H9 (cell line): ENCODE measurements at regions not wholly inside any gene's neighbourhood (a gene's known extent, or its start where the extent isn't known, plus 50 kb on each side); places are given as distances from the start of the nearest gene placed in this dataset.
"Not testable (repeated sequence)": the region's sequence is repeated elsewhere in the genome, so short reads cannot be mapped to it uniquely, and the experiment has no call there.

ENCODE experiments used
- DNase-seq: peaks from one replicate; pipeline ENCODE4 v3.0.0-alpha.2; 2017
- H2AFZ ChIP-seq: one replicate; pipeline ENCODE4 v1.6.1; 2013; ENCODE audit warnings: mild to moderate bottlenecking, low read length, control low read depth, moderate library complexity
- H2AK5ac ChIP-seq: 2 replicates; pipeline ENCODE4 v1.6.1; 2013; ENCODE audit warnings: low read length, control low read depth, mixed read lengths; ENCODE audit not compliant: insufficient read length
- H2BK120ac ChIP-seq: one replicate; pipeline ENCODE4 v1.6.1; 2013; ENCODE audit warnings: low read depth, mild to moderate bottlenecking, low read length, control low read depth, inconsistent platforms; ENCODE audit not compliant: poor library complexity, severe bottlenecking
- H2BK12ac ChIP-seq: 2 replicates; pipeline ENCODE4 v1.6.1; 2013; ENCODE audit warnings: low read length, control low read depth, mixed read lengths, low read depth; ENCODE audit not compliant: insufficient read length
- H2BK15ac ChIP-seq: 2 replicates; pipeline ENCODE4 v1.6.1; 2013; ENCODE audit warnings: low read depth, low read length, control low read depth
- H2BK20ac ChIP-seq: one replicate; pipeline ENCODE4 v1.6.1; 2013; ENCODE audit warnings: low read depth, mild to moderate bottlenecking, low read length, control low read depth, inconsistent platforms; ENCODE audit not compliant: poor library complexity, severe bottlenecking
- H2BK5ac ChIP-seq: 2 replicates; pipeline ENCODE4 v1.6.1; 2013; ENCODE audit warnings: low read length, control low read depth, mixed read lengths; ENCODE audit not compliant: insufficient read length
- H3K14ac ChIP-seq: 2 replicates; pipeline ENCODE4 v1.6.1; 2013; ENCODE audit warnings: low read length, control low read depth; ENCODE audit not compliant: insufficient read depth
- H3K18ac ChIP-seq: 2 replicates; pipeline ENCODE4 v1.6.1; 2013; ENCODE audit warnings: low read depth, mild to moderate bottlenecking, mixed read lengths, low read length, control low read depth; ENCODE audit not compliant: insufficient read length
- H3K23ac ChIP-seq: 2 replicates; pipeline ENCODE4 v1.6.1; 2013; ENCODE audit warnings: low read length, control low read depth, mixed read lengths, low read depth; ENCODE audit not compliant: insufficient read length
- H3K23me2 ChIP-seq: 2 replicates; pipeline ENCODE4 v1.6.1; 2013; ENCODE audit warnings: low read depth, mild to moderate bottlenecking, mixed read lengths, low read length, control low read depth; ENCODE audit not compliant: insufficient read length, poor library complexity, severe bottlenecking
- H3K27ac ChIP-seq: 2 replicates; pipeline ENCODE4 v1.5.1; 2013; ENCODE audit warnings: low read length, control low read depth, mixed read lengths, low read depth; ENCODE audit not compliant: insufficient read length
- H3K27me3 ChIP-seq: 2 replicates; pipeline ENCODE4 v1.6.1; 2013; ENCODE audit warnings: low read length, control low read depth, inconsistent platforms; ENCODE audit not compliant: insufficient read depth
- H3K4ac ChIP-seq: 2 replicates; pipeline ENCODE4 v1.6.1; 2013; ENCODE audit warnings: low read depth, mild to moderate bottlenecking, control low read depth, inconsistent platforms, low read length, moderate library complexity
- H3K4me1 ChIP-seq: 2 replicates; pipeline ENCODE4 v1.6.1; 2013; ENCODE audit warnings: low read length, control low read depth, inconsistent platforms; ENCODE audit not compliant: insufficient read depth
- H3K4me2 ChIP-seq: 2 replicates; pipeline ENCODE4 v1.6.1; 2013; ENCODE audit warnings: low read length, control low read depth, mixed read lengths; ENCODE audit not compliant: insufficient read length, insufficient read depth
- H3K56ac ChIP-seq: 2 replicates; pipeline ENCODE4 v1.6.1; 2013; ENCODE audit warnings: low read depth, mild to moderate bottlenecking, mixed read lengths, low read length, control low read depth; ENCODE audit not compliant: insufficient read length
- H3K79me1 ChIP-seq: 2 replicates; pipeline ENCODE4 v1.6.1; 2013; ENCODE audit warnings: low read depth, mild to moderate bottlenecking, moderate library complexity, low read length, control low read depth, inconsistent platforms; ENCODE audit not compliant: insufficient read depth, poor library complexity, severe bottlenecking
- H3K79me2 ChIP-seq: 2 replicates; pipeline ENCODE4 v1.6.1; 2013; ENCODE audit warnings: low read length, control low read depth, inconsistent platforms; ENCODE audit not compliant: insufficient read depth
- H3K9ac ChIP-seq: 2 replicates; pipeline ENCODE4 v1.6.1; 2013; ENCODE audit warnings: low read length, control low read depth, mixed read lengths; ENCODE audit not compliant: insufficient read length; ENCODE audit errors: extremely low read depth
- H3K9me3 ChIP-seq: one replicate; pipeline ENCODE4 v1.6.1; 2013; ENCODE audit warnings: low read depth, low read length, inconsistent platforms; ENCODE audit not compliant: control insufficient read depth
- H3T11ph ChIP-seq: one replicate; pipeline ENCODE4 v1.6.1; 2013; ENCODE audit warnings: mild to moderate bottlenecking, low read length, control low read depth, inconsistent platforms
- H4K20me1 ChIP-seq: one replicate; pipeline ENCODE4 v1.6.1; 2013; ENCODE audit not compliant: control insufficient read depth, insufficient read length, insufficient read depth
- H4K5ac ChIP-seq: 2 replicates; pipeline ENCODE4 v1.6.1; 2013; ENCODE audit warnings: low read depth, mild to moderate bottlenecking, mixed read lengths, low read length, control low read depth; ENCODE audit not compliant: insufficient read length
- H4K8ac ChIP-seq: replicated peaks from 2 replicates; pipeline ENCODE4 v1.6.1; 2013; ENCODE audit warnings: low read length, control low read depth, mixed read lengths, low read depth; ENCODE audit not compliant: insufficient read length
- H4K91ac ChIP-seq: 2 replicates; pipeline ENCODE4 v1.6.1; 2013; ENCODE audit warnings: low read depth, mild to moderate bottlenecking, moderate library complexity, mixed read lengths, low read length, control low read depth; ENCODE audit not compliant: insufficient read length
- H3K27ac Mint-ChIP-seq, 3 experiments: 2 replicates in 2 of 3; 3 replicates in 1 of 3; pipeline ENCODE4 v1.8.0; 2020 to 2021; ENCODE audit warnings: mixed read lengths in 3 of 3, mild to moderate bottlenecking in 1 of 3, moderate library complexity in 1 of 3
- H3K27me3 Mint-ChIP-seq: 2 replicates; pipeline ENCODE4 v1.8.0; 2021; ENCODE audit warnings: low read depth, mild to moderate bottlenecking, moderate library complexity, mixed read lengths
- H3K36me3 Mint-ChIP-seq, 3 experiments: 2 replicates in 2 of 3; 3 replicates in 1 of 3; pipeline ENCODE4 v1.8.0; 2020 to 2021; ENCODE audit warnings: low read depth in 3 of 3, mixed read lengths in 3 of 3; ENCODE audit not compliant: insufficient read depth in 1 of 3
- H3K4me1 Mint-ChIP-seq, 2 experiments: 2 replicates each; pipeline ENCODE4 v1.8.0; 2020; ENCODE audit warnings: mixed read lengths in 2 of 2
- H3K4me3 Mint-ChIP-seq, 2 experiments: 2 replicates in 1 of 2; 3 replicates in 1 of 2; pipeline ENCODE4 v1.8.0; 2020 to 2021; ENCODE audit warnings: mild to moderate bottlenecking in 2 of 2, mixed read lengths in 2 of 2, moderate library complexity in 1 of 2
- H3K9me3 Mint-ChIP-seq, 2 experiments: 2 replicates in 1 of 2; 3 replicates in 1 of 2; pipeline ENCODE4 v1.8.0; 2020; ENCODE audit warnings: mild to moderate bottlenecking in 2 of 2, mixed read lengths in 2 of 2, moderate library complexity in 1 of 2
- WGBS: extraction: QIAGEN DNeasy Blood & Tissue Kit; methylation state at CpG from one replicate; pipeline ENCODE4 v1.1.7; 2013; ENCODE audit warnings: missing lambda C conversion rate, low lambda C conversion rate, mixed read lengths; ENCODE audit not compliant: insufficient read length; ENCODE audit errors: extremely low coverage; 5-methylcytosine and 5-hydroxymethylcytosine counted together
- TF ChIP-seq, protein P1 (sequence below): fragments of 200-600 bp; sonication (generic); conservative IDR thresholded peaks from 3 replicates; pipeline ENCODE4 v1.8.0; 2021; ENCODE audit warnings: antibody characterized with exemption, mild to moderate bottlenecking

DNA sequence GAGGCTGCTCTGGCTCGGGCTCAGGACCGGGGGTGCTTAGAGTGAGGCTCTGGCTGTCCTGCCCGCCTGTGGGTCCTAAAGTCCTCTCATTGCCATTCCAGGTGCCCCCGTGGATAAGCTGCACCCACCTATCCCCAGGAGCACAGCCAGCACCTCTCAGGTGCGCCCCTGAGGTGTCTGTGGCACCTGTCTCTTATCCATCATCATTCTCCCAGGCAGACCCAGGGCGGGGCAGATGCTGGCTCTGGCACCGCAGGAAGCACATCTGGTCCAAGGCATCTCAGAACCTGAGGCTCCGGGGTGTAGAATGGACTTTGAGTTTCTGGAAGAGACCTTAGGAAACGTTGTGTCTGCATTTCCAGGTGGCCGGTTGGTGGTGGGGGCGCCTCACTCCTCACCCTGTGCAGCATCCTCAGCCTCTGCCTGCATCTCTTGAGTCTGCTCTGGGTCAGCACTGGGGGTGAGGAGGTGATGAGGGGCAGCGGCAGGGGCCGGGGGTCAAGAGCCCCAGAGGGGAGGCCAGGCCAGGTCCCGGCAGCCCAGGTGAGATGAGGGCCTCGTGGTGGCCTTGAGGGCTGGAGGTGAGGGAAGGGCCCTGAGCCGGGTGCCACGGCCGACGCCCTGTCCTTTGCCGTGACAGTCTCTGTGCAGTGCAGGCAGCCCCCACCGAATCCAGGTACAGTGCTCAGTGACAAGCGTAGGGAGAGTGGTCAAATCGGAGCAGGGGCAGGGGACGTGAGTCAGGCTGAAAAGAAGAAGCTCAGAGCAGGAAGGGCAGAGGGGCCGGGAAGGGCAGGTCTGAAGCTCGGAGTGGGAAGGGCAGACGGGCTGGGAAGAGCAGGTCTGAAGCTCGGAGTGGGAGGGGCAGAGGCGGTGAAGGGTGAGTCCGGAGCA lies 173.5 kb downstream of the NPIPB11 start:
- H2BK120ac ChIP-seq: no peak overlapping the region
- no peaks in the 10 kb centered on the region for H3K79me2 ChIP-seq
- Mint-ChIP-seq H3K9me3 (peaks cover 2 to 4% of the 10 kb centered on the region in 2 experiments; a peak in 3 of 5 replicates), H3K4me1 (peaks cover 2 to 13% of the 10 kb centered on the region in 2 experiments; a peak in 3 of 4 replicates), H3K27ac (peak overlapping the region in 1 of 3 experiments; percentile 70; a peak in 1 of 7 replicates), H3K36me3 (no peaks in the 10 kb centered on the region; a peak in 1 of 7 replicates), H3K27me3 (peaks cover 8% of the 10 kb centered on the region), H3K4me3 (no peak overlapping the region)
- DNase-seq: no peak
- H3K14ac ChIP-seq: no peak overlapping the region; the same call in 1 of the 2 replicates
- no peak overlapping the region for H2BK12ac ChIP-seq
- no peak overlapping the region for H2BK5ac ChIP-seq
- H2AFZ ChIP-seq: no peak overlapping the region
- no peak overlapping the region for H3K23ac ChIP-seq
- H3K9me3 ChIP-seq: no peaks in the 10 kb centered on the region
- no peak overlapping the region for H2AK5ac ChIP-seq
- H4K20me1 ChIP-seq: no peaks in the 10 kb centered on the region
- H3K4ac ChIP-seq: no peak overlapping the region
- no peaks in the 10 kb centered on the region for H3K23me2 ChIP-seq
- no peak overlapping the region for H3K27ac ChIP-seq
- whole genome bisulfite sequencing: no CpG with 5 or more reads among the region's 30 CpGs
- H4K5ac ChIP-seq: no peak overlapping the region
- no peaks in the 10 kb centered on the region for H3K79me1 ChIP-seq
- H2BK15ac ChIP-seq: no peak overlapping the region
- no peak overlapping the region for H3K18ac ChIP-seq
- no peak overlapping the region for H2BK20ac ChIP-seq
- no peaks in the 10 kb centered on the region for H3K27me3 ChIP-seq
- H3K4me2 ChIP-seq: no peak overlapping the region
- no peak overlapping the region for H3K9ac ChIP-seq
- H3K56ac ChIP-seq: no peak overlapping the region
- no peak overlapping the region for H4K8ac ChIP-seq
- no peak overlapping the region for H3T11ph ChIP-seq
- TF ChIP-seq, protein P1, sequence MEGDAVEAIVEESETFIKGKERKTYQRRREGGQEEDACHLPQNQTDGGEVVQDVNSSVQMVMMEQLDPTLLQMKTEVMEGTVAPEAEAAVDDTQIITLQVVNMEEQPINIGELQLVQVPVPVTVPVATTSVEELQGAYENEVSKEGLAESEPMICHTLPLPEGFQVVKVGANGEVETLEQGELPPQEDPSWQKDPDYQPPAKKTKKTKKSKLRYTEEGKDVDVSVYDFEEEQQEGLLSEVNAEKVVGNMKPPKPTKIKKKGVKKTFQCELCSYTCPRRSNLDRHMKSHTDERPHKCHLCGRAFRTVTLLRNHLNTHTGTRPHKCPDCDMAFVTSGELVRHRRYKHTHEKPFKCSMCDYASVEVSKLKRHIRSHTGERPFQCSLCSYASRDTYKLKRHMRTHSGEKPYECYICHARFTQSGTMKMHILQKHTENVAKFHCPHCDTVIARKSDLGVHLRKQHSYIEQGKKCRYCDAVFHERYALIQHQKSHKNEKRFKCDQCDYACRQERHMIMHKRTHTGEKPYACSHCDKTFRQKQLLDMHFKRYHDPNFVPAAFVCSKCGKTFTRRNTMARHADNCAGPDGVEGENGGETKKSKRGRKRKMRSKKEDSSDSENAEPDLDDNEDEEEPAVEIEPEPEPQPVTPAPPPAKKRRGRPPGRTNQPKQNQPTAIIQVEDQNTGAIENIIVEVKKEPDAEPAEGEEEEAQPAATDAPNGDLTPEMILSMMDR: no peak
- H4K91ac ChIP-seq: no peak overlapping the region
- no peaks in the 10 kb centered on the region; the same call in 1 of the 2 replicates for H3K4me1 ChIP-seq

DNA sequence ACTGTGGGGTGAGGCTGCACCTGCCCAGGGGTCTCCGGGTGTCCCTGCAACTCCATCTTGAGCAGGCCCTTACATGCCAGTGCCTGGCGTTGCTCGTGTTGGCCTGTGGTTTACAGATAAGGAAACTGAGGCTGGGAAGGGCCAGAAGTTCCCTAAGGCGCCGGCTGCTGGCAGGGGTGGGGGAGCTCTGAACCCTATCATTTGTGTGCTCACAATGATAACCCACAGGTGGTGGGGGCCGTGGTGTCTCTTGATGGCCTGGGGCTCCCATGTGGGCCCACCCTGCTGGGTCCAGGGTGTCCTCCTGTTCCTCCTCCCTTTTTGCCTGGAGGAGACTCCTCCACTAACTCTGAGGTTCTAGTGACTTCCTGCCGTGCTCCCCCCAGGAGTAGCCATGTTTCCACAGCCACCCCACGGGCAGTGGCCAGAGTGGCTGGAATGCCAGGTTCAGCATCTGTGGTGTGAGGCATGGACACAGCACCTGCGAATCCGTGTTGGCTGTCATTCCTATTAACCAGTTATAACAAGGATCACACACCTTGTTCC lies 174.3 kb downstream of the NPIPB11 start:
- not testable (repeated sequence) for H3K4me1 ChIP-seq, H3K23me2 ChIP-seq, H3K9me3 ChIP-seq, H3K27me3 ChIP-seq, H2BK15ac ChIP-seq, H3K4me2 ChIP-seq, H3K23ac ChIP-seq, H2AFZ ChIP-seq, H2BK5ac ChIP-seq, H3K56ac ChIP-seq, H3K27ac Mint-ChIP-seq, H2BK20ac ChIP-seq, H3K4me3 Mint-ChIP-seq, H3K9ac ChIP-seq, H3K4ac ChIP-seq, DNase-seq, H3K14ac ChIP-seq, H2AK5ac ChIP-seq, H3K36me3 Mint-ChIP-seq, H4K91ac ChIP-seq, H3K27me3 Mint-ChIP-seq, H4K5ac ChIP-seq, H2BK12ac ChIP-seq, H3K27ac ChIP-seq, H3K18ac ChIP-seq, H3K79me1 ChIP-seq, H4K20me1 ChIP-seq, H3T11ph ChIP-seq, H2BK120ac ChIP-seq, H3K9me3 Mint-ChIP-seq, H3K79me2 ChIP-seq, H4K8ac ChIP-seq
- WGBS: no CpG with 5 or more reads among the region's 10 CpGs
- peaks cover 2 to 13% of the 10 kb centered on the region in 2 experiments; a peak in 3 of 4 replicates for H3K4me1 Mint-ChIP-seq
